Hematopoietic multipotent progenitor cell treated with erythropoietin and hydrocortisone succinate and interleukin-3 and kit ligand, for 4 days (in vitro differentiated cells): ENCODE measurements at regions not wholly inside any gene's neighbourhood (a gene's known extent, or its start where the extent isn't known, plus 50 kb on each side); places are given as distances from the start of the nearest gene placed in this dataset.

Experiments
- DNase-seq: peaks from one replicate; pipeline ENCODE4 v3.0.0-alpha.2; 2015

GRCh38 chr4:41859087-41859486, 76.1 kb upstream of the TMEM33 start:
- no peak for DNase-seq

GRCh38 chr4:41857226-41857641, 78.0 kb upstream of the TMEM33 start:
- no peak for DNase-seq

GRCh38 chr4:41856797-41857196, 78.4 kb upstream of the TMEM33 start:
- no peak for DNase-seq

GRCh38 chr4:41853973-41854372, 81.3 kb upstream of the TMEM33 start:
- no peak for DNase-seq

GRCh38 chr4:41852229-41852628, 83.0 kb upstream of the TMEM33 start:
- no peak for DNase-seq

- no peak for DNase-seq
Measured at GRCh38 chr4:41851621-41852020, 83.6 kb upstream of the TMEM33 start.

- DNase-seq, result no peak
Measured at GRCh38 chr4:41844327-41844726, 90.9 kb upstream of the TMEM33 start.

- DNase-seq, result no peak
Measured at GRCh38 chr4:41839916-41840854, 91.7 kb upstream of the PHOX2B start.

GRCh38 chr4:41838590-41838989, 90.1 kb upstream of the PHOX2B start:
- no peak for DNase-seq

GRCh38 chr4:41835321-41835995, 86.9 kb upstream of the PHOX2B start:
- no peak for DNase-seq

GRCh38 chr4:41832961-41833360, 84.4 kb upstream of the PHOX2B start:
- DNase-seq, result peak; percentile 24

- no peak for DNase-seq
Measured at GRCh38 chr4:41822325-41822724, 73.8 kb upstream of the PHOX2B start.

- no peak for DNase-seq
Measured at GRCh38 chr4:41820473-41820872, 71.9 kb upstream of the PHOX2B start.

GRCh38 chr4:41819621-41820020, 71.1 kb upstream of the PHOX2B start:
- DNase-seq, result no peak

GRCh38 chr4:41815473-41815872, 66.9 kb upstream of the PHOX2B start:
- no peak for DNase-seq

- no peak for DNase-seq
Measured at GRCh38 chr4:41814565-41814964, 66.0 kb upstream of the PHOX2B start.

- DNase-seq, result no peak
Measured at GRCh38 chr4:41806807-41807206, 58.3 kb upstream of the PHOX2B start.

- DNase-seq, result no peak
Measured at GRCh38 chr4:41802590-41802989, 54.1 kb upstream of the PHOX2B start.

GRCh38 chr4:41799126-41799525, 50.6 kb upstream of the PHOX2B start:
- no peak for DNase-seq
